Osteoblast (primary cell): ENCODE measurements at regions not wholly inside any gene's neighbourhood (a gene's known extent, or its start where the extent isn't known, plus 50 kb on each side); places are given as distances from the start of the nearest gene placed in this dataset.
"Not testable (repeated sequence)": the region's sequence is repeated elsewhere in the genome, so short reads cannot be mapped to it uniquely, and the experiment has no call there.

Experiments
- DNase-seq: peaks from one replicate; pipeline ENCODE4 v3.0.0; 2011; ENCODE audit warnings: low spot score, mixed read lengths; ENCODE audit not compliant: insufficient read length; ENCODE audit errors: missing footprints
- H2AFZ ChIP-seq: 2 replicates; pipeline ENCODE4 v1.6.0; 2011; ENCODE audit warnings: mild to moderate bottlenecking, low read length
- H3K27ac ChIP-seq: 2 replicates; pipeline ENCODE4 v1.5.1; 2011; ENCODE audit warnings: mild to moderate bottlenecking, low read depth, low read length, moderate library complexity
- H3K27me3 ChIP-seq: 2 replicates; pipeline ENCODE4 v1.6.0; 2012; ENCODE audit warnings: mild to moderate bottlenecking, control low read depth, inconsistent platforms, low read length, moderate library complexity; ENCODE audit not compliant: insufficient read depth
- H3K36me3 ChIP-seq: 2 replicates; pipeline ENCODE4 v1.5.1; 2011; ENCODE audit warnings: mild to moderate bottlenecking, low read length, control low read depth, moderate library complexity; ENCODE audit not compliant: insufficient read depth
- H3K4me1 ChIP-seq: 2 replicates; pipeline ENCODE4 v1.5.1; 2011; ENCODE audit warnings: mild to moderate bottlenecking, low read length, control low read depth, moderate library complexity; ENCODE audit not compliant: insufficient read depth
- H3K4me2 ChIP-seq: 2 replicates; pipeline ENCODE4 v1.6.0; 2011; ENCODE audit warnings: mild to moderate bottlenecking, low read length; ENCODE audit not compliant: insufficient read depth
- H3K4me3 ChIP-seq: fragments of 200-600 bp; sonication (generic); 3 replicates; pipeline ENCODE4 v1.5.1; 2012; ENCODE audit warnings: mild to moderate bottlenecking, low read length, inconsistent platforms; ENCODE audit not compliant: insufficient read depth
- H3K79me2 ChIP-seq: 2 replicates; pipeline ENCODE4 v1.6.0; 2012; ENCODE audit warnings: mild to moderate bottlenecking, low read length, control low read depth, inconsistent platforms; ENCODE audit not compliant: insufficient read depth
- H3K9me3 ChIP-seq: 2 replicates; pipeline ENCODE4 v1.5.1; 2011; ENCODE audit warnings: low read depth, low read length, control low read depth
- H4K20me1 ChIP-seq: 2 replicates; pipeline ENCODE4 v1.6.0; 2012; ENCODE audit warnings: mild to moderate bottlenecking, low read length, control low read depth; ENCODE audit not compliant: insufficient read depth
- CTCF ChIP-seq: IDR thresholded peaks from 2 replicates; pipeline ENCODE4 v1.5.1; 2011; ENCODE audit warnings: mild to moderate bottlenecking, low read depth, low read length, moderate library complexity; ENCODE audit errors: extremely low read depth

GRCh38 chr16:54879681-54880080 is 51.0 kb upstream of the IRX5 start:
- DNase-seq: no peak
- Histone ChIP-seq H3K4me3 (no peak overlapping the region), H3K9me3 (no peaks in the 10 kb centered on the region), H3K4me1 (peaks cover 2% of the 10 kb centered on the region), H3K27ac (no peak overlapping the region), H3K79me2 (no peaks in the 10 kb centered on the region), H3K4me2 (no peak overlapping the region), H3K36me3 (no peaks in the 10 kb centered on the region), H3K27me3 (no peaks in the 10 kb centered on the region), H2AFZ (no peak overlapping the region), H4K20me1 (no peaks in the 10 kb centered on the region)
- TF ChIP-seq CTCF: no peak

GRCh38 chr16:54878301-54878700 is 52.4 kb upstream of the IRX5 start:
- H2AFZ ChIP-seq: no peak overlapping the region
- H3K36me3 ChIP-seq: no peaks in the 10 kb centered on the region
- no peak for DNase-seq

GRCh38 chr16:54875443-54875842 is 55.2 kb upstream of the IRX5 start:
- Histone ChIP-seq H3K4me1 (peaks cover 2% of the 10 kb centered on the region), H3K9me3 (no peaks in the 10 kb centered on the region), H4K20me1 (no peaks in the 10 kb centered on the region), H3K27ac (no peak overlapping the region), H3K4me2 (no peak overlapping the region), H3K36me3 (no peaks in the 10 kb centered on the region), H2AFZ (no peak overlapping the region), H3K79me2 (no peaks in the 10 kb centered on the region), H3K27me3 (no peaks in the 10 kb centered on the region), H3K4me3 (no peak overlapping the region)
- DNase-seq: no peak
- TF ChIP-seq CTCF: no peak

More at GRCh38 chr16:54878301-54878700, 52.4 kb upstream of the IRX5 start:
- H3K4me2 ChIP-seq: no peak overlapping the region
- no peaks in the 10 kb centered on the region for H4K20me1 ChIP-seq
- TF ChIP-seq CTCF: no peak
- no peaks in the 10 kb centered on the region for H3K79me2 ChIP-seq
- H3K27ac ChIP-seq: no peak overlapping the region
- no peak overlapping the region for H3K4me3 ChIP-seq
- peaks cover 2% of the 10 kb centered on the region for H3K4me1 ChIP-seq
- H3K9me3 ChIP-seq: no peaks in the 10 kb centered on the region
- no peaks in the 10 kb centered on the region for H3K27me3 ChIP-seq

- H3K27me3 ChIP-seq, H3K4me2 ChIP-seq, H3K27ac ChIP-seq, H3K79me2 ChIP-seq, H3K4me3 ChIP-seq, H4K20me1 ChIP-seq, DNase-seq, H3K36me3 ChIP-seq, H3K4me1 ChIP-seq, H3K9me3 ChIP-seq, H2AFZ ChIP-seq: not testable (repeated sequence)
Observed at GRCh38 chr16:54873716-54874373, 56.8 kb upstream of the IRX5 start.
